NB4 (cell line): ENCODE measurements at regions not wholly inside any gene's neighbourhood (a gene's known extent, or its start where the extent isn't known, plus 50 kb on each side); places are given as distances from the start of the nearest gene placed in this dataset.

Source experiments
- DNase-seq: peaks from one replicate; pipeline ENCODE4 v3.0.0; 2010; ENCODE audit warnings: low read depth
- H3K4me3 ChIP-seq: one replicate; pipeline ENCODE4 v1.5.1; 2011; ENCODE audit warnings: mild to moderate bottlenecking, low read depth, low read length, moderate library complexity
- CTCF ChIP-seq: IDR thresholded peaks from one replicate; pipeline ENCODE4 v1.5.1; 2012; ENCODE audit warnings: low read depth, low read length
- MAX ChIP-seq: IDR thresholded peaks from 2 replicates; pipeline ENCODE4 v1.6.1; 2011; ENCODE audit warnings: low read depth, low read length
- MYC ChIP-seq: IDR thresholded peaks from 2 replicates; pipeline ENCODE4 v1.6.1; 2011; ENCODE audit warnings: low read depth, low read length
- POLR2A ChIP-seq: IDR thresholded peaks from 2 replicates; pipeline ENCODE4 v1.6.1; 2011; ENCODE audit warnings: mild to moderate bottlenecking; ENCODE audit not compliant: insufficient read length; ENCODE audit errors: extremely low read depth

GRCh38 chr4:71241501-71242288, 97.1 kb upstream of the SLC4A4 start:
- DNase-seq = no peak
- TF ChIP-seq MAX = no peak
- TF ChIP-seq CTCF = no peak
- no peak for TF ChIP-seq MYC
- no peak for TF ChIP-seq POLR2A
- no peak overlapping the region for H3K4me3 ChIP-seq

GRCh38 chr4:71243091-71243833, 95.6 kb upstream of the SLC4A4 start:
- TF ChIP-seq MAX (no peak), POLR2A (no peak), MYC (no peak), CTCF (no peak)
- no peak for DNase-seq
- no peak overlapping the region for H3K4me3 ChIP-seq

- TF ChIP-seq POLR2A = no peak
- TF ChIP-seq MAX = no peak
- TF ChIP-seq CTCF = no peak
- no peak for TF ChIP-seq MYC
- H3K4me3 ChIP-seq = no peak overlapping the region
- DNase-seq = no peak
Measured at GRCh38 chr4:71247706-71248105, 91.1 kb upstream of the SLC4A4 start.

GRCh38 chr4:71251261-71251660, 87.6 kb upstream of the SLC4A4 start:
- DNase-seq = no peak
- H3K4me3 ChIP-seq = no peak overlapping the region

GRCh38 chr4:71253545-71253944, 85.3 kb upstream of the SLC4A4 start:
- no peak for TF ChIP-seq POLR2A
- TF ChIP-seq CTCF = no peak
- no peak for TF ChIP-seq MYC
- no peak for TF ChIP-seq MAX
- no peak overlapping the region for H3K4me3 ChIP-seq
- no peak for DNase-seq

More at GRCh38 chr4:71251261-71251660, 87.6 kb upstream of the SLC4A4 start:
- TF ChIP-seq CTCF = no peak
- TF ChIP-seq MAX = no peak
- TF ChIP-seq POLR2A = no peak
- no peak for TF ChIP-seq MYC
